ENCODE measurements at regions not wholly inside any gene's neighbourhood (a gene's known extent, or its start where the extent isn't known, plus 50 kb on each side); places are given as distances from the start of the nearest gene placed in this dataset.
A peak's percentile ranks its signal among the peaks of the same experiment; 100 is the strongest.
"Not testable (repeated sequence)": the region's sequence is repeated elsewhere in the genome, so short reads cannot be mapped to it uniquely, and the experiment has no call there.

DNA sequence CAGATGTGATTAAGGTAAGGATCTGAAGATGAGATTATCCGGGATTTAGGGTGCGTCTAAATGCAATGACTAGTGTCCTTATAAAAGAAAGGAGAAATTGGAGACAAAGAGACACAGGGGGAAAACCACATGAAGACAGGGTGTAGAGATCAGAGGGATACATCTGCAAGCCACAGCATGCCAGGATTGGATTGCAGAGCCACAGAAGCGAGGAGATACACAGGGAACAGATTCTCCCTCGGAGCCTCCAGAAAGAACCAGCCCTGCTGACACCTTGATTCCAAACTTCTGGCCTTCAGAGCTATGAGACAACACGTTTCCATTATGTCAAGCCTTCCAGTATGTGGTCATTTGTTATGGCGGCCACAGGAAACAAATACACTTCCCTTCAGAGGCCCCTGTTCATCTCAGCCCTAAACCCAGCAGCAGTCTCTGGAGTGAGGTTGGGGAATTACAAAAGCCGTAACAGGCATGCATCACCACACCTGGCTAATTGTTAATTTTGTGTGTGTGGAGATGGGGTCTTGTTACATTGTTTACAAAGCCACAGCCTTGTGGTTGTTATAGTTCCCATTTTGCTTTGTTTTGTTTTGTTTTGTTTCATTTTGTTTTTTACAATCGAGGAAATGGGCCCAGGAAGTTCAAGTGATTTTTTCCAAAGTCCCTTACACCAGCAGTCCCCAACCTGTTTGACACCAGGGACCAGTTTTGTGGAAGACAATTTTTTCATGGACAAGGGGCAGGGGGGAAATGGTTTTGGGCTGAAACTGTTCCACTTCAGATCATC lies 51.6 kb upstream of the LYRM9 start:
- no peak for DNase-seq (ENCODE audit: low read depth)

- no peak for DNase-seq (ENCODE audit: low read depth)
These were observed 52.1 kb upstream of the LYRM9 start for GRCh38 chr17:27945333-27945616.

DNA sequence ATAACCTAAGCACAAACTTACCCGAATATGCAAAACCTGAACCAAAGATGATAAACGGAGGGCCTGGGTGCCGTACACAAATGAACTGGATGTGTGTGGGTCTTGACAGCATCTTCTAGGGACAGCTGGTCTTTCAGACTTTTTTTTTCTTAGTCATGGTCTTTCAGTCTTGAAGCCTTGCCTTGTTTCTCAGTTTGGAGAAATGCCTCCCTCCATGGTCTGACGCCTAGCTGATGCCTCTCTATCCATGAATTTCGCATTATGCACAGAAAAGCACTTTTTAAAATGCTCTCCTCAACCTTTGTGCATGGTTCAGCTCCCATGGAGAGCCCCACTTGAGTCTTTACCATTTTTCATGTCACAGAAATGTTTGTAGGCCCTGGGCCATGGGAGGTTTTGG lies 52.8 kb upstream of the LYRM9 start:
- DNase-seq (ENCODE audit: low read depth): no peak

GRCh38 chr17:27946513-27946912 lies 53.3 kb upstream of the LYRM9 start:
- DNase-seq (ENCODE audit: low read depth): no peak

- DNase-seq (ENCODE audit: low read depth): no peak
These were observed 53.8 kb upstream of the LYRM9 start for GRCh38 chr17:27947005-27947406.

DNA sequence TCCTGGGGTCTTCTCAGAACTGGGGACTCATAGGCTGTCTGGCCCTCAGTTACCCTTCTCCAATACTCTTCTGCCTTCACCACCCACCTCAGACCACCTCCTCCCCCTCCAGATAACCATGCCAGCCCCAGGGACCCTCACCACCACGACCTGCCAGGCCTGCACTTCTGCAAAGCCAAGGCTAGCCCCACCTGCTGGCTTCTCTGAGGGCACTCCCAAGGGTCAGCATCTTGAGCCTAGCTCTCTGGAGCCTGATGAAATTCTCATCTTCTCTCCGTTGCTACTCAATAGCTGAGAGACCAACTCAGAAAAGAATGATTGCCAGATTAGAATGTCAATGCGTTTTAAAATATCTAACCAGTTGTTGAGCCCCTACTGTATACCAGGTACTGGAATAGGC lies 56.1 kb upstream of the LYRM9 start:
- no peak for DNase-seq (ENCODE audit: low read depth)

GRCh38 chr17:27950225-27950624 lies 57.1 kb upstream of the LYRM9 start:
- DNase-seq (ENCODE audit: low read depth): not testable (repeated sequence)

- DNase-seq (ENCODE audit: low read depth): no peak
These were observed 57.8 kb upstream of the LYRM9 start for GRCh38 chr17:27950995-27951394.

- DNase-seq (ENCODE audit: low read depth): no peak
These were observed 58.7 kb upstream of the LYRM9 start for GRCh38 chr17:27951872-27952271.

DNA sequence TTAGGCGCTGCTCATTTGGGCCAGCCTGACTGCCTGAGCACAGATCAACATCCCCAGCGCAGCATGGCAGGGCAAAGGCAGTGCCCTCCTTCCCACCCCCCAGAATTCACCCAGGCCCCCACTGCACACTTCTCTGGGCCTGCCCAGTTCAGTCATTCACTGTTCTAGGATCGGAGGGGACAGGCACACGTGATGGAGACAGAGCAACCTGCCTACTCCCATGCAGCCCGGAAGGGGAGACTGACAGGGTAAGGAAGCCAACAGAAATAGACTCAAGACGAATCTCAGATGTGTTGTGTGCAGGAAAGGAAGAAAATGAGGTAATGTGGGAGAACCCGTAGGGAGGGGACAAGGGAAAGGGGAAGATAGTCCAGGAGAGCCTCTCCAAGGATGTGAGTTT lies 59.2 kb upstream of the LYRM9 start:
- no peak for DNase-seq (ENCODE audit: low read depth)

- no peak for DNase-seq (ENCODE audit: low read depth)
These were observed 61.7 kb upstream of the LYRM9 start for GRCh38 chr17:27954548-27955495.

GRCh38 chr17:27956601-27957445 lies 63.7 kb upstream of the LYRM9 start:
- peak; percentile 52 for DNase-seq (ENCODE audit: low read depth)

DNA sequence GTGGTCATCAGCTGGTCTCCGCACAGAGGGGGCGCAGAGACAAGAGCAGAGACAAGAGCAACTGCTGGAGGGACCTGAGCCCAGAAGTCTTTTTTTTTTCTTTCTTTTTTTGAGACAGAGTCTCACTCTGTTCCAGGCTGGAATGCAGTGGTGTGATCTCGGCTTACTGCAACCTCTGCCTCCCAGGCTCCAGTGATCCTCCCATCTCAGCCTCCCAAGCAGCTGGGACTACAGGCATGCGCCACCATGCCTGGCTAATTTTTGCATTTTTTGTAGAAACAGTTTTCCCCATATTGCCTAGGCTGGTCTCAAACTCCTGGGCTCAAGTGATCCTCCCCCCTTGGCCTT lies 64.3 kb upstream of the LYRM9 start:
- not testable (repeated sequence) for DNase-seq (ENCODE audit: low read depth)

DNA sequence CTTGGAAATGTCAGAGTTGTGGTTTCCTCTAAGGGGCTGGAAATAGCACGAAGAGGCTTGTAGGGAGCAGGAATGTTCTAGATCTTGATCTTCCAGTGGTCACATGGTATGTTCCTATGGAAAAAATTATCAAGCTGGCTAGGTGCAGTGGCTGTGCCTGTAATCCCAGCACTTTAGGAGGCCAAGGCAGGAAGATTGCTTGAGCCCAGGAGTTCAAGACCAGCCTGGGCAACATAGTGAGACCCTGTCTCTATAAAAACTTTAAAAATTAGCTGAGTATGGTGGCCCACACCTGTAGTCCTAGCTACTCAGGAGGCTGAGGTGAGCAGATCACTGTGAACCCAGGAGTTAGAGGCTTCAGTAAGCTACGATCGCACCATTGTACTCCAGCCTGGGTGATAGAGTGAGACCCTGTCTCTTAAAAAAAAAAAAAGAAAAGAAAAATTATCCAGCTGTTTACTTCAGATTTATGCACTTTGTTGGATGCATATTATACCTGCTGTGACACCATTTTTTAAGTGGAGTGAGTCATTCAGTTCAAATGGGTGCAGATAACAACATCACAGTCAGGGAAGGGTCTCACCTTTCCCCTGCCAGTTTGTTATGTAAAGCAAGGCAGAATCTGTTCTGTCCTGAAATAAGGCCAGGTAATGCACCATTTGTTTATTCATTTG lies 65.7 kb upstream of the LYRM9 start:
- DNase-seq (ENCODE audit: low read depth): no peak

DNA sequence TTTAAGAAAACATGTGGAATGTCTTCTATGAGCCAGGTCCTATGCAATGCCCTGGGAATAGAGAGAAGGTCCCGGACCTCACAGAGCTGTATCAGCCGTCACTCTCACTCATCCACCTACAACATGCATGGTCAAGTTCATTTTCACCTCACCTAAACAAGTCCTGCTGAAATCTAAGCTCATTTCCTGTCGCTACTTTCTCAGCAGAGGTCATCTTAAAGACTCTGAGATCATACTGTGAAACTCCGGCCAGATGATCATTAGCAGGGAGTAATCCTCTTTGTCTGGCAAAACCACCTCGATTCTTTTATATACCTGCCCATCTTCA lies 66.2 kb upstream of the LYRM9 start:
- DNase-seq (ENCODE audit: low read depth): peak; percentile 14

GRCh38 chr17:27960183-27960849 lies 67.2 kb upstream of the LYRM9 start:
- no peak for DNase-seq (ENCODE audit: low read depth)

- not testable (repeated sequence) for DNase-seq (ENCODE audit: low read depth)
These were observed 69.4 kb upstream of the LYRM9 start for GRCh38 chr17:27962581-27962980.

GRCh38 chr17:27965224-27965623 lies 72.1 kb upstream of the LYRM9 start:
- no peak for DNase-seq (ENCODE audit: low read depth)

DNA sequence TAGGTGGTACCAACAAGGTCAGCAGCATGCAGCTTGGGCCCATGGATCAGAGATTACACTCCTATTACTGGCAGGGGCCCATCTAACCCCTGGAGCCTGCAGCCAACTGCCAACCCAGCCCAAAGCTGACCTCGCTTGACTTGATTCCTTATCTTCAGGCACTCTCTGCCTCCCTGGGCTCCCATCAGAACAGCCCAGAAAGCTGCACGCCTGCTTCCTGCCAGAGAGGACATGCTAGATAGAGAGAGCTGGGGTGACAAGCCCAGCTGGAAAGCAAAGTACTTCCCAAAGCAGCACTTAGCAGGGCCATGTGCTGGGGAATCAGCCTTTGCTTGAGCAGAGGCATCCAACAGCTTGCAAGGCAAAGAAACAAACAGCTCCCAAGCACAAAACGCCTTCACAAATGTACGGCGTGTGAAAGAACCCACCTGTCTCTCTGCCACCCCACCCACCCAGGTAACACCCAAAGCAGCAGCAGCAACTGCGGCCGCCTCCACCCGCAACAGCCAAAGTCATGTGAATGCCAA lies 74.2 kb upstream of the NLK start:
- no peak for DNase-seq (ENCODE audit: low read depth)

- DNase-seq (ENCODE audit: low read depth): no peak
These were observed 71.9 kb upstream of the NLK start for GRCh38 chr17:27970587-27970986.

Data from iris pigment epithelial cell (primary cell).